ENCODE measurements at regions not wholly inside any gene's neighbourhood (a gene's known extent, or its start where the extent isn't known, plus 50 kb on each side); places are given as distances from the start of the nearest gene placed in this dataset.
"Not testable (repeated sequence)": the region's sequence is repeated elsewhere in the genome, so short reads cannot be mapped to it uniquely, and the experiment has no call there.

- DNase-seq, result no peak
Measured at GRCh38 chr12:47367912-47368537, 288.3 kb upstream of the AMIGO2 start.

GRCh38 chr12:47366579-47366978 lies 286.8 kb upstream of the AMIGO2 start:
- no peak for DNase-seq

GRCh38 chr12:47366157-47366556 lies 286.4 kb upstream of the AMIGO2 start:
- DNase-seq, result no peak

- DNase-seq, result not testable (repeated sequence)
Measured at GRCh38 chr12:47365443-47366076, 285.8 kb upstream of the AMIGO2 start.

- DNase-seq, result no peak
Measured at GRCh38 chr12:47364261-47364660, 284.5 kb upstream of the AMIGO2 start.

- no peak for DNase-seq
Measured at GRCh38 chr12:47362126-47362705, 282.5 kb upstream of the AMIGO2 start.

GRCh38 chr12:47361389-47362021 lies 281.7 kb upstream of the AMIGO2 start:
- peak; percentile 39 for DNase-seq

- DNase-seq, result peak; percentile 44
Measured at GRCh38 chr12:47360771-47361388, 281.1 kb upstream of the AMIGO2 start.

GRCh38 chr12:47360093-47360480 lies 280.3 kb upstream of the AMIGO2 start:
- no peak for DNase-seq

- DNase-seq, result no peak
Measured at GRCh38 chr12:47359310-47360092, 279.7 kb upstream of the AMIGO2 start.

- not testable (repeated sequence) for DNase-seq
Measured at GRCh38 chr12:47357006-47357405, 277.2 kb upstream of the AMIGO2 start.

- no peak for DNase-seq
Measured at GRCh38 chr12:47356129-47356700, 276.5 kb upstream of the AMIGO2 start.

GRCh38 chr12:47353508-47353907 lies 273.7 kb upstream of the AMIGO2 start:
- DNase-seq, result no peak

- DNase-seq, result no peak
Measured at GRCh38 chr12:47352067-47352466, 272.3 kb upstream of the AMIGO2 start.

- DNase-seq, result no peak
Measured at GRCh38 chr12:47351526-47351925, 271.8 kb upstream of the AMIGO2 start.

GRCh38 chr12:47350062-47350408 lies 270.3 kb upstream of the AMIGO2 start:
- no peak for DNase-seq

- no peak for DNase-seq
Measured at GRCh38 chr12:47349137-47350061, 269.6 kb upstream of the AMIGO2 start.

GRCh38 chr12:47348206-47348605 lies 268.4 kb upstream of the AMIGO2 start:
- no peak for DNase-seq

GRCh38 chr12:47346251-47347019 lies 266.7 kb upstream of the AMIGO2 start:
- no peak for DNase-seq

All from CD4-positive, alpha-beta T cell treated with Interleukin-17A for 4 hours (primary cell).